HepG2 (cell line): ENCODE measurements at regions not wholly inside any gene's neighbourhood (a gene's known extent, or its start where the extent isn't known, plus 50 kb on each side); places are given as distances from the start of the nearest gene placed in this dataset.

Experiments
- ATAC-seq: fragments of 200-7000 bp; cut with Tn5 transposase; 3 replicates; pipeline ENCODE4 v1.9.1; 2020; ENCODE audit warnings: mild to moderate bottlenecking, moderate library complexity
- BruUV-seq: library from RNA; stranded (reverse); fragments of 400-500 nt; replicated peaks from 2 replicates; lab custom pipeline; 2021; lab: Mats Ljungman, UMichigan
- CTCF ChIA-PET: fragments of 300-600 bp; formaldehyde crosslinking; extraction: SDS; loops from one replicate; lab custom pipeline; 2021; ENCODE audit warnings: low total read pairs, inconsistent platforms, low intra/inter-chr PET ratio; lab: Yijun Ruan, JAX
- POLR2A ChIA-PET: fragments of 350-600 bp; sonication (Branson Sonifier 250); formaldehyde crosslinking; loops from one replicate; lab custom pipeline; 2020; ENCODE audit warnings: antibody characterized with exemption, inconsistent platforms; lab: Yijun Ruan, JAX
- DNase-seq: peaks from one replicate; pipeline ENCODE4 v3.0.0-alpha.2; 2015; ENCODE audit warnings: low spot score
- FAIRE-seq: peaks from 3 replicates; lab custom pipeline; 2011; peaks lifted over from hg19 to GRCh38; lab: Jason Lieb, UNC
- H2AFZ ChIP-seq: one replicate; pipeline ENCODE4 v1.6.1; 2011; ENCODE audit warnings: low read length, inconsistent platforms
- H3K27ac ChIP-seq: fragments of 300-600 bp; 3 replicates; pipeline ENCODE4 v1.8.0; 2011; ENCODE audit warnings: mixed run types, mild to moderate bottlenecking, mixed read lengths, low read length, inconsistent platforms; ENCODE audit not compliant: insufficient read depth; ENCODE audit errors: extremely low read length
- H3K27me3 ChIP-seq, 2 experiments: fragments of 200-600 bp in 1 of 2; 2 replicates in 1 of 2; 3 replicates in 1 of 2; pipeline versions ENCODE4 v1.6.0 to v1.8.0; 2011; ENCODE audit warnings: low read length in 2 of 2, mild to moderate bottlenecking in 2 of 2, moderate library complexity in 2 of 2, inconsistent platforms in 1 of 2; ENCODE audit not compliant: insufficient read depth in 2 of 2, control insufficient read depth in 1 of 2
- H3K36me3 ChIP-seq, 2 experiments: fragments of 200-600 bp in 1 of 2; replicated peaks in 1 of 2; 2 replicates in 1 of 2; 3 replicates in 1 of 2; pipeline versions ENCODE4 v1.5.1 to v1.8.0; 2011; ENCODE audit warnings: low read length in 2 of 2, inconsistent platforms in 1 of 2; ENCODE audit not compliant: insufficient read depth in 2 of 2, control insufficient read depth in 1 of 2
- H3K4me1 ChIP-seq: 2 replicates; pipeline ENCODE4 v1.5.1; 2012; ENCODE audit warnings: low read length, inconsistent platforms; ENCODE audit not compliant: insufficient read depth
- H3K4me2 ChIP-seq: 2 replicates; pipeline ENCODE4 v1.6.0; 2011; ENCODE audit warnings: low read depth, low read length, inconsistent platforms
- H3K4me3 ChIP-seq, 3 experiments: fragments of 200-600 bp in 1 of 3; sonication (generic), shearing (Covaris generic) in 1 of 3; replicated peaks in 1 of 3; 2 replicates each; pipeline ENCODE4 v1.5.1; 2011 to 2016; ENCODE audit warnings: low read length in 3 of 3, inconsistent platforms in 2 of 3, low read depth in 2 of 3, mild to moderate bottlenecking in 2 of 3, control low read depth in 1 of 3, mixed read lengths in 1 of 3; ENCODE audit not compliant: insufficient read depth in 1 of 3
- H3K79me2 ChIP-seq: one replicate; pipeline ENCODE4 v1.6.1; 2011; ENCODE audit warnings: low read length, inconsistent platforms; ENCODE audit not compliant: insufficient read depth
- H3K9ac ChIP-seq: 2 replicates; pipeline ENCODE4 v1.6.0; 2011; ENCODE audit warnings: mild to moderate bottlenecking, low read depth, low read length, inconsistent platforms; ENCODE audit not compliant: insufficient read depth
- H3K9me3 ChIP-seq: 2 replicates; pipeline ENCODE4 v1.5.1; 2012; ENCODE audit warnings: mild to moderate bottlenecking, low read length
- H4K20me1 ChIP-seq: 2 replicates; pipeline ENCODE4 v1.6.0; 2011; ENCODE audit warnings: inconsistent platforms, mild to moderate bottlenecking, low read length, moderate library complexity; ENCODE audit not compliant: insufficient read depth
- ATAD3A ChIP-seq: sonication (generic); formaldehyde crosslinking; IDR thresholded peaks from 2 replicates; pipeline ENCODE4 v1.4.0; 2020; ENCODE audit warnings: missing genetic modification reagents
- ELF1 ChIP-seq: sonication (generic); formaldehyde crosslinking; IDR thresholded peaks from 2 replicates; pipeline ENCODE4 v1.4.0; 2020; ENCODE audit warnings: missing genetic modification reagents
- FOSL2 ChIP-seq: sonication (generic); formaldehyde crosslinking; IDR thresholded peaks from 2 replicates; pipeline ENCODE4 v1.4.0; 2020; ENCODE audit warnings: missing genetic modification reagents
- HOXA9 ChIP-seq: sonication (generic); formaldehyde crosslinking; IDR thresholded peaks from 2 replicates; pipeline ENCODE4 v1.8.1; 2022; ENCODE audit warnings: missing genetic modification reagents, mild to moderate bottlenecking, moderate library complexity, borderline replicate concordance
- KDM2A ChIP-seq: sonication (generic); formaldehyde crosslinking; IDR thresholded peaks from 2 replicates; pipeline ENCODE4 v1.4.0; 2020; ENCODE audit warnings: low read depth, missing genetic modification reagents, borderline replicate concordance
- KLF12 ChIP-seq: sonication (generic); formaldehyde crosslinking; IDR thresholded peaks from 2 replicates; pipeline ENCODE4 v1.4.0; 2020; ENCODE audit warnings: missing genetic modification reagents, borderline replicate concordance
- MATR3 ChIP-seq: sonication (generic); formaldehyde crosslinking; IDR thresholded peaks from 2 replicates; pipeline ENCODE4 v1.4.0; 2020; ENCODE audit warnings: missing genetic modification reagents
- NR0B2 ChIP-seq: sonication (generic); formaldehyde crosslinking; IDR thresholded peaks from 2 replicates; pipeline ENCODE4 v1.4.0; 2020; ENCODE audit warnings: mild to moderate bottlenecking, missing genetic modification reagents
- NR3C1 ChIP-seq: sonication (generic); formaldehyde crosslinking; IDR thresholded peaks from 2 replicates; pipeline ENCODE4 v1.4.0; 2020; ENCODE audit warnings: missing genetic modification reagents
- TFDP2 ChIP-seq: sonication (generic); formaldehyde crosslinking; IDR thresholded peaks from 2 replicates; pipeline ENCODE4 v1.4.0; 2020; ENCODE audit warnings: missing genetic modification reagents
- THAP7 ChIP-seq: sonication (generic); formaldehyde crosslinking; IDR thresholded peaks from 2 replicates; pipeline ENCODE4 v1.8.1; 2023; ENCODE audit warnings: mild to moderate bottlenecking, missing genetic modification reagents
- ZNF616 ChIP-seq: sonication (generic); formaldehyde crosslinking; IDR thresholded peaks from 2 replicates; pipeline ENCODE4 v1.5.0; 2020; ENCODE audit warnings: low read depth, mild to moderate bottlenecking, missing genetic modification reagents
- ZNF646 ChIP-seq: sonication (generic); formaldehyde crosslinking; IDR thresholded peaks from 2 replicates; pipeline ENCODE4 v1.9.0; 2021; ENCODE audit warnings: mild to moderate bottlenecking, missing genetic modification reagents
- ZNF7 ChIP-seq: IDR thresholded peaks from 2 replicates; pipeline ENCODE4 v1.6.1; 2016; ENCODE audit warnings: missing biosample characterization, missing genetic modification reagents
- ZNF879 ChIP-seq: sonication (generic); formaldehyde crosslinking; IDR thresholded peaks from 2 replicates; pipeline ENCODE4 v1.8.1; 2023; ENCODE audit warnings: missing genetic modification reagents
- ZSCAN29 ChIP-seq: sonication (generic); formaldehyde crosslinking; conservative IDR thresholded peaks from 2 replicates; pipeline ENCODE4 v1.4.0; 2020; ENCODE audit warnings: mild to moderate bottlenecking, missing genetic modification reagents
- WGBS: methylation state at CpG from one replicate; pipeline ENCODE4 v1.1.6; 2017; ENCODE audit warnings: low lambda C conversion rate; 5-methylcytosine and 5-hydroxymethylcytosine counted together
- in situ Hi-C: cut with HindIII; loops from 2 replicates; pipeline ENCODE4 v1.10.0; 2017; ENCODE audit warnings: low pct_unique_long_range_greater_than_20kb; ENCODE audit not compliant: extremely low pct_ligation_motif_present
- intact Hi-C: fragments of 100-400 bp; cut with micrococcal nuclease; formaldehyde crosslinking; loops from one replicate; pipeline ENCODE4 v1.10.0; 2022; ENCODE audit not compliant: unreplicated experiment

GRCh38 chr19:28521614-28522544, 691.1 kb downstream of the UQCRFS1 start:
- no peak for TF ChIP-seq THAP7
- TF ChIP-seq ELF1 (CRISPR knock-in tag): no peak
- TF ChIP-seq ZSCAN29 (CRISPR knock-in tag): no peak
- no peak for TF ChIP-seq ATAD3A
- TF ChIP-seq FOSL2: no peak
- TF ChIP-seq ZNF616: no peak
- no peak for TF ChIP-seq NR0B2 (CRISPR knock-in tag)
- TF ChIP-seq KDM2A (CRISPR knock-in tag): no peak
- TF ChIP-seq MATR3 (CRISPR knock-in tag): no peak
- no peak for TF ChIP-seq ZNF879 (CRISPR knock-in tag)
- no peak for TF ChIP-seq KLF12 (CRISPR knock-in tag)
- TF ChIP-seq ZNF7 (CRISPR knock-in tag): no peak
- no peak for TF ChIP-seq HOXA9
- TF ChIP-seq TFDP2: no peak
- no peak for TF ChIP-seq ZNF646 (CRISPR knock-in tag)
- TF ChIP-seq NR3C1 (CRISPR knock-in tag): no peak
- no peaks in the 10 kb centered on the region for H3K4me1 ChIP-seq
- H3K4me2 ChIP-seq: no peak overlapping the region
- ChIA-PET CTCF (no interaction called here), POLR2A (no interaction called here)
- H2AFZ ChIP-seq: no peak overlapping the region
- 10% methylated on average over 9 of the region's 9 CpGs for WGBS
- no peaks in the 10 kb centered on the region for H3K79me2 ChIP-seq
- in situ Hi-C loops (no loop called here), intact Hi-C loops (no loop called here)
- BruUV-seq: no TSS peak
- no peak for ATAC-seq
- H3K9me3 ChIP-seq: peaks cover 82% of the 10 kb centered on the region
- H3K36me3 ChIP-seq: no peaks in the 10 kb centered on the region
- no peaks in the 10 kb centered on the region for H4K20me1 ChIP-seq
- H3K27me3 ChIP-seq: no peaks in the 10 kb centered on the region
- H3K9ac ChIP-seq: no peak overlapping the region
- H3K4me3 ChIP-seq: no peak overlapping the region
- no peak for FAIRE-seq
- DNase-seq: no peak
- H3K27ac ChIP-seq: no peak overlapping the region
